Fibroblast of pulmonary artery (primary cell): ENCODE measurements at regions not wholly inside any gene's neighbourhood (a gene's known extent, or its start where the extent isn't known, plus 50 kb on each side); places are given as distances from the start of the nearest gene placed in this dataset.

Source experiments
- DNase-seq: peaks from one replicate; pipeline ENCODE4 v3.0.0-alpha.2; 2010; ENCODE audit warnings: low read depth
- H3K4me3 ChIP-seq: replicated peaks from 2 replicates; pipeline ENCODE4 v1.5.1; 2011; ENCODE audit warnings: low read depth, mild to moderate bottlenecking, control low read depth, low read length, moderate library complexity
- TF ChIP-seq, protein P1 (sequence below): IDR thresholded peaks from 2 replicates; pipeline ENCODE4 v1.5.1; 2011; ENCODE audit warnings: mild to moderate bottlenecking, control low read depth, low read length, inconsistent platforms; ENCODE audit errors: missing control alignments

DNA sequence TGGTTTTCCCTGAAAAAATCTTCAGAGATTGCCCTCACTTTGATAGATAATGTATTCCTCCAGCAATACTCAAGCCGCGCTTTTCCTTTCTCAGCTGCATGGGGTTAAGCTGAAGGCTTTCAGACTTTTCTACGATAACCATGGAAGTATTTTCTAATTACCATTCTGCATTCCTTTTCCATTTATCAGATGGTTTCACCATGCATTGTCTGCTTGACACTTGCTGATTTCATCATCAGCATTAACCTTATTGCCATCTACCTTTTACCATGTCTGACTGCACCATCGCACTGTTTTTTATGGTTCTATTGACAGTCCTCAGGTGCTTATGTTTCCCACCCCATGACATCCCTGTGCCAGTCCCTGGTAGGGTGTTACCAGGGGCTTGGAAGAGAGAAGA, 91.6 kb downstream of the DMAC1 start:
- H3K4me3 ChIP-seq = no peak overlapping the region
- DNase-seq = no peak
- TF ChIP-seq, protein P1, sequence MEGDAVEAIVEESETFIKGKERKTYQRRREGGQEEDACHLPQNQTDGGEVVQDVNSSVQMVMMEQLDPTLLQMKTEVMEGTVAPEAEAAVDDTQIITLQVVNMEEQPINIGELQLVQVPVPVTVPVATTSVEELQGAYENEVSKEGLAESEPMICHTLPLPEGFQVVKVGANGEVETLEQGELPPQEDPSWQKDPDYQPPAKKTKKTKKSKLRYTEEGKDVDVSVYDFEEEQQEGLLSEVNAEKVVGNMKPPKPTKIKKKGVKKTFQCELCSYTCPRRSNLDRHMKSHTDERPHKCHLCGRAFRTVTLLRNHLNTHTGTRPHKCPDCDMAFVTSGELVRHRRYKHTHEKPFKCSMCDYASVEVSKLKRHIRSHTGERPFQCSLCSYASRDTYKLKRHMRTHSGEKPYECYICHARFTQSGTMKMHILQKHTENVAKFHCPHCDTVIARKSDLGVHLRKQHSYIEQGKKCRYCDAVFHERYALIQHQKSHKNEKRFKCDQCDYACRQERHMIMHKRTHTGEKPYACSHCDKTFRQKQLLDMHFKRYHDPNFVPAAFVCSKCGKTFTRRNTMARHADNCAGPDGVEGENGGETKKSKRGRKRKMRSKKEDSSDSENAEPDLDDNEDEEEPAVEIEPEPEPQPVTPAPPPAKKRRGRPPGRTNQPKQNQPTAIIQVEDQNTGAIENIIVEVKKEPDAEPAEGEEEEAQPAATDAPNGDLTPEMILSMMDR = no peak

- TF ChIP-seq, protein P1 = no peak
- no peak overlapping the region for H3K4me3 ChIP-seq
- no peak for DNase-seq
These were observed 95.0 kb downstream of the DMAC1 start for GRCh38 chr9:7704543-7704942.

- TF ChIP-seq, protein P1 = no peak
- no peak for DNase-seq
- H3K4me3 ChIP-seq = no peak overlapping the region
These were observed 107.7 kb downstream of the DMAC1 start for GRCh38 chr9:7691909-7692308.

- DNase-seq = no peak
- TF ChIP-seq, protein P1 = no peak
These were observed 109.6 kb downstream of the DMAC1 start for GRCh38 chr9:7690014-7690413.

DNA sequence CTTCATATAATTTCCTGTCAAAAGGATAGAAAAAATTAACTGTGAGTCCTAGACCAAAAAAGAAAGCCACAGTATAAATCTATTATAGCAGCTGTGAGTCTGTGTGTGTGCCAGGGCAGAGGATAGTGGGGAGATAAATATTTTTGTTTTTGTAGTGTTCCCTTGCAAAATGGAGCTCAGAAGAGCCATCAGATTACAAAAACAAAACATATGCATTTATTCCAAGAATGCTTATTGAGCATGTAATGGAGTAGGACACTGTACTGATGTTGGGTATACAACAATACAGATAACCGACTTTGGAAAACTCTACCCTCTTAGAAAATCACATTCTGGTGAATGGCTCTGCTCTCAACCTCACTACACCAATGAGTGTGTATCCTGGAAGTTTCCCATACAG, 111.0 kb downstream of the DMAC1 start:
- no peak for DNase-seq
- TF ChIP-seq, protein P1 = no peak
- H3K4me3 ChIP-seq = no peak overlapping the region

More at GRCh38 chr9:7690014-7690413, 109.6 kb downstream of the DMAC1 start:
- no peak overlapping the region for H3K4me3 ChIP-seq

DNA sequence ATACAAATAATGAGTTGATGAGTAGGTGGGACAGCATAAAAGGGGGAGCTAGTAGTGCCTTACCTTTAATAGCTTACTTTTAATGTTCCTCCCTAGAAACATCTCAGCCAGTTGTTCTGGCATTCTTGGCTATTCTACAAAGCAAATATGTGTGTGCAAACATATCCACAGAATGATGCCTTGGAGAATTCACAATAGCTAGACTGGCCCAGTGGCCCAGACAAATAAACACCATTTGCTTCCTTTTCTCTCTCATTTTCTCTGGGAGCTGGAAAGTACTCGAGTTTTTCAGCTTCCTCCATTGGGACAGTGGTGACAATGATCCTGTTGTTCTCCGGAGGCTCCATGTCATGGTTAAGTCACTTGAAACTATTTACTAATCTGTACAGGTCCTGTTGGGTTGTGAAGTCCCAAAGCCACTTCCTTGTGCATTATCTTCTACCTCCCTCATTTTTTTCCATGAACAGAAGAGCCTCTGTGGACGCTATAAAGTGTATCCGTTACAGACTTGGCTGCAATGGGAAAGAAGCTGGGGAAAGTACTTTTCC, 122.9 kb downstream of the DMAC1 start:
- no peak overlapping the region for H3K4me3 ChIP-seq
- no peak for DNase-seq
- TF ChIP-seq, protein P1 = no peak

DNA sequence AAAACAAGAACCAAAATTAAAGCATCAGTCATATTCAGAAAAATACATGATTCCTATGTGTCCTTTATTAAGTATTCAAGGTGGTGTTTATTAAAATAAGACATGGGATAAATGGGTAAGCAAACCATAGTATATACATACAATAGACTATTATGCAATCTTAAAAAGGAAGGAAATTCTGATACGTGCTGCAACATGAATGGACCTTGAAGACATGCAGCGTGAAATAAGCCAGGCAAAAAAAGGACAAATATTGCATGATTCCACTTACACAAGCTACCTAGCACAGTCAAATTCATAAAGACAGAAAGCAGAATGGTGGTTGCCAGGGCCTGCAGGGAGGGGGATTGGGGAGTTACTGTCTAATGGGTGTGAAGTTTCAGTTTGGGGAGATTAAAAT, 127.7 kb downstream of the DMAC1 start:
- DNase-seq = no peak
- H3K4me3 ChIP-seq = no peak overlapping the region
- TF ChIP-seq, protein P1 = no peak
